K562 (cell line): ENCODE measurements at regions not wholly inside any gene's neighbourhood (a gene's known extent, or its start where the extent isn't known, plus 50 kb on each side); places are given as distances from the start of the nearest gene placed in this dataset.

Experiments
- ATAC-seq: fragments of 200-7000 bp; cut with Tn5 transposase; 3 replicates; pipeline ENCODE4 v1.9.1; 2020; ENCODE audit warnings: moderate library complexity
- BruUV-seq: library from RNA; stranded (reverse); fragments of 400-500 nt; replicated peaks from 2 replicates; lab custom pipeline; 2021; lab: Mats Ljungman, UMichigan
- CTCF ChIA-PET: fragments of 300-600 bp; formaldehyde crosslinking; extraction: SDS; loops from one replicate; lab custom pipeline; 2021; ENCODE audit warnings: low intra/inter-chr PET ratio; lab: Yijun Ruan, JAX
- POLR2A ChIA-PET: fragments of 300-600, 350-650 bp; sonication (Branson Sonifier 250); formaldehyde crosslinking; extraction: SDS; loops from one replicate; lab custom pipeline; 2021; ENCODE audit warnings: antibody characterized with exemption, inconsistent platforms; lab: Yijun Ruan, JAX
- DNase-seq, 4 experiments: peaks; one replicate each; pipeline versions ENCODE4 v3.0.0 to v3.0.0-alpha.2; 2011 to 2018; ENCODE audit warnings: low spot score in 3 of 4, mixed read lengths in 3 of 4; ENCODE audit errors: extremely low read depth in 1 of 4
- FAIRE-seq: peaks from 2 replicates; lab custom pipeline; 2011; peaks lifted over from hg19 to GRCh38; lab: Jason Lieb, UNC
- H2AFZ ChIP-seq: 2 replicates; pipeline ENCODE4 v1.6.0; 2011; ENCODE audit warnings: low read depth, low read length, control low read depth, inconsistent platforms
- H3K27ac ChIP-seq: fragments of 200-600 bp; 3 replicates; pipeline ENCODE4 v1.8.0; 2011; ENCODE audit warnings: low read depth, mild to moderate bottlenecking, control low read depth, inconsistent platforms, low read length, moderate library complexity, mixed read lengths; ENCODE audit errors: extremely low read depth
- H3K27me3 ChIP-seq, 2 experiments: fragments of 300-600 bp in 1 of 2; 2 replicates in 1 of 2; 3 replicates in 1 of 2; pipeline versions ENCODE4 v1.6.0 to v1.8.0; 2011; ENCODE audit warnings: inconsistent platforms in 2 of 2, low read length in 2 of 2, mild to moderate bottlenecking in 1 of 2, mixed read lengths in 1 of 2, moderate library complexity in 1 of 2; ENCODE audit not compliant: control insufficient read depth in 2 of 2, insufficient read depth in 2 of 2
- H3K36me3 ChIP-seq: fragments of 300-600 bp; 3 replicates; pipeline ENCODE4 v1.8.0; 2011; ENCODE audit warnings: mild to moderate bottlenecking, low read length, inconsistent platforms; ENCODE audit not compliant: control insufficient read depth, insufficient read depth
- H3K4me1 ChIP-seq, 2 experiments: fragments of 200-600 bp in 1 of 2; replicated peaks in 1 of 2; 2 replicates in 1 of 2; 3 replicates in 1 of 2; pipeline versions ENCODE4 v1.5.1 to v1.8.0; 2011; ENCODE audit warnings: inconsistent platforms in 2 of 2, low read length in 2 of 2, mild to moderate bottlenecking in 1 of 2, mixed read lengths in 1 of 2, moderate library complexity in 1 of 2; ENCODE audit not compliant: control insufficient read depth in 2 of 2, insufficient read depth in 2 of 2
- H3K4me2 ChIP-seq: 2 replicates; pipeline ENCODE4 v1.6.1; 2011; ENCODE audit warnings: low read length, control low read depth, inconsistent platforms, mixed read lengths; ENCODE audit not compliant: insufficient read depth
- H3K4me3 ChIP-seq: fragments of 200-600 bp; sonication (generic), shearing (Covaris generic); 2 replicates; pipeline ENCODE4 v1.5.1; 2016; ENCODE audit warnings: control low read depth, inconsistent platforms
- H3K79me2 ChIP-seq: fragments of 200-600 bp; 3 replicates; pipeline ENCODE4 v1.8.0; 2011; ENCODE audit warnings: low read length, inconsistent platforms; ENCODE audit not compliant: control insufficient read depth, insufficient read depth
- H3K9ac ChIP-seq, 2 experiments: 2 replicates each; pipeline versions ENCODE4 v1.6.0 to v1.6.1; 2011; ENCODE audit warnings: low read depth in 2 of 2, low read length in 2 of 2, control low read depth in 1 of 2, inconsistent platforms in 1 of 2, mild to moderate bottlenecking in 1 of 2, mixed read lengths in 1 of 2; ENCODE audit not compliant: insufficient read depth in 1 of 2
- H3K9me1 ChIP-seq: one replicate; pipeline ENCODE4 v1.6.0; 2011; ENCODE audit warnings: inconsistent platforms, mild to moderate bottlenecking, low read length, moderate library complexity; ENCODE audit not compliant: control insufficient read depth, insufficient read depth
- H3K9me3 ChIP-seq: replicated peaks from 2 replicates; pipeline ENCODE4 v1.5.1; 2011; ENCODE audit warnings: low read depth, low read length, inconsistent platforms; ENCODE audit not compliant: control insufficient read depth, insufficient read depth
- H4K20me1 ChIP-seq: replicated peaks from 2 replicates; pipeline ENCODE4 v1.6.1; 2011; ENCODE audit warnings: low read length, inconsistent platforms, mixed read lengths; ENCODE audit not compliant: control insufficient read depth, insufficient read depth
- CXXC5 ChIP-seq: fragments of 250-450 bp; sonication (Bioruptor Pico); IDR thresholded peaks from 2 replicates; pipeline ENCODE4 v1.8.0; 2022; ENCODE audit warnings: inconsistent platforms, mild to moderate bottlenecking, moderate library complexity
- HDAC1 ChIP-seq, 2 experiments: fragments of 450-650 bp; IDR thresholded peaks; 2 replicates each; pipeline ENCODE4 v1.6.1; 2016 to 2017; ENCODE audit warnings: inconsistent platforms in 1 of 2, mild to moderate bottlenecking in 1 of 2, moderate library complexity in 1 of 2
- ID3 ChIP-seq, 2 experiments: fragments of 250-450 bp in 1 of 2; fragments of 450-650 bp in 1 of 2; sonication (Bioruptor Pico) in 1 of 2; IDR thresholded peaks; 2 replicates each; pipeline versions ENCODE4 v1.6.1 to v1.8.0; 2016 to 2021; ENCODE audit warnings: mild to moderate bottlenecking in 2 of 2, moderate library complexity in 2 of 2, missing compliant biosample characterization in 1 of 2, missing genetic modification characterization in 1 of 2
- NCOA4 ChIP-seq: fragments of 450-650 bp; IDR thresholded peaks from 2 replicates; pipeline ENCODE4 v1.6.1; 2018; ENCODE audit warnings: mild to moderate bottlenecking; ENCODE audit not compliant: partially characterized antibody
- NFE2L1 ChIP-seq: fragments of 450-650 bp; IDR thresholded peaks from 2 replicates; pipeline ENCODE4 v1.6.1; 2016; ENCODE audit warnings: missing genetic modification characterization, low read depth, mild to moderate bottlenecking, missing compliant biosample characterization, moderate library complexity, borderline replicate concordance
- PHF20 ChIP-seq: fragments of 450-650 bp; IDR thresholded peaks from 2 replicates; pipeline ENCODE4 v1.6.1; 2018; ENCODE audit not compliant: partially characterized antibody
- PRDM10 ChIP-seq: fragments of 450-650 bp; IDR thresholded peaks from 2 replicates; pipeline ENCODE4 v1.6.1; 2018; ENCODE audit not compliant: partially characterized antibody
- ZBTB49 ChIP-seq: sonication (generic); formaldehyde crosslinking; IDR thresholded peaks from 2 replicates; pipeline ENCODE4 v1.8.0; 2022; ENCODE audit warnings: missing genetic modification reagents, mild to moderate bottlenecking, borderline replicate concordance
- ZEB2 ChIP-seq: fragments of 450-650 bp; IDR thresholded peaks from 2 replicates; pipeline ENCODE4 v1.6.1; 2016
- ZNF780A ChIP-seq: fragments of 250-450 bp; sonication (Bioruptor Pico); IDR thresholded peaks from 2 replicates; pipeline ENCODE4 v1.5.0; 2021; ENCODE audit warnings: mild to moderate bottlenecking
- WGBS: fragments of 100-300 bp; shearing (Covaris generic); methylation state at CpG from one replicate; pipeline ENCODE4 v1.1.6; 2016; ENCODE audit warnings: low coverage, mixed read lengths; ENCODE audit not compliant: insufficient coverage; ENCODE audit errors: missing lambda C conversion rate; 5-methylcytosine and 5-hydroxymethylcytosine counted together
- in situ Hi-C: fragments of 300-500 bp; cut with MboI; formaldehyde crosslinking; loops from 4 replicates; pipeline ENCODE4 v1.15.0; 2018; ENCODE audit warnings: inconsistent platforms, mixed read lengths
- intact Hi-C: fragments of 100-400 bp; cut with micrococcal nuclease; formaldehyde crosslinking; loops from 2 replicates; pipeline ENCODE4 v1.14.2; 2022

GRCh38 chr4:100574607-100575006 lies 56.8 kb upstream of the EMCN start:
- Histone ChIP-seq H3K36me3 (no peaks in the 10 kb centered on the region), H3K4me1 (no peaks in the 10 kb centered on the region), H3K79me2 (no peaks in the 10 kb centered on the region), H3K9ac (no peak overlapping the region), H3K27me3 (no peaks in the 10 kb centered on the region), H3K9me1 (no peaks in the 10 kb centered on the region), H3K4me2 (no peak overlapping the region), H3K9me3 (no peaks in the 10 kb centered on the region), H4K20me1 (no peaks in the 10 kb centered on the region)
- ChIA-PET POLR2A (no interaction called here), CTCF (no interaction called here)
- no peak for ATAC-seq
- in situ Hi-C loops = no loop called here
- no TSS peak for BruUV-seq
- WGBS = 3% methylated on average over 2 of the region's 2 CpGs
- intact Hi-C loops = no loop called here
- no peak for TF ChIP-seq ID3 (CRISPR knock-in tag; IDR thresholded peaks at IDR 0.05)
- TF ChIP-seq ID3 (tag; IDR thresholded peaks at IDR 0.05) = no peak
- no peak for TF ChIP-seq ZEB2
- TF ChIP-seq HDAC1 (IDR thresholded peaks at IDR 0.05) = no peak
- TF ChIP-seq, all 486 proteins: peak for 0
- Histone ChIP-seq H3K4me3 (no peak overlapping the region), H2AFZ (no peak overlapping the region), H3K27ac (no peak overlapping the region)
- FAIRE-seq (no peak), DNase-seq (no peak)

GRCh38 chr4:100569196-100569595 lies 51.4 kb upstream of the EMCN start:
- POLR2A ChIA-PET = no interaction called here
- Histone ChIP-seq H3K27ac (no peak overlapping the region), H3K9me1 (no peaks in the 10 kb centered on the region), H3K79me2 (no peaks in the 10 kb centered on the region), H4K20me1 (no peaks in the 10 kb centered on the region), H3K9me3 (no peaks in the 10 kb centered on the region), H2AFZ (no peak overlapping the region), H3K4me1 (no peaks in the 10 kb centered on the region), H3K4me2 (no peak overlapping the region), H3K27me3 (no peaks in the 10 kb centered on the region), H3K9ac (no peak overlapping the region), H3K4me3 (no peak overlapping the region), H3K36me3 (no peaks in the 10 kb centered on the region)
- intact Hi-C loops (no loop called here), in situ Hi-C loops (no loop called here)
- whole genome bisulfite sequencing = 0% methylated on average over 2 of the region's 2 CpGs
- CTCF ChIA-PET = no interaction called here
- ATAC-seq = no peak
- no peak for FAIRE-seq
- no TSS peak for BruUV-seq
- DNase-seq = no peak
- no peak for TF ChIP-seq NFE2L1 (tag)
- TF ChIP-seq CXXC5 (CRISPR knock-in tag) = no peak
- no peak for TF ChIP-seq ZNF780A (CRISPR knock-in tag)
- no peak for TF ChIP-seq PHF20
- no peak for TF ChIP-seq PRDM10
- no peak for TF ChIP-seq NCOA4
- no peak for TF ChIP-seq ZBTB49 (CRISPR knock-in tag)
